Epithelial cell of esophagus (primary cell): ENCODE measurements at regions not wholly inside any gene's neighbourhood (a gene's known extent, or its start where the extent isn't known, plus 50 kb on each side); places are given as distances from the start of the nearest gene placed in this dataset.

Experiments
- DNase-seq: peaks from one replicate; pipeline ENCODE4 v3.0.0; 2010; ENCODE audit warnings: low read depth
- H3K4me3 ChIP-seq: 2 replicates; pipeline ENCODE4 v1.5.1; 2011; ENCODE audit warnings: mild to moderate bottlenecking, low read length, control low read depth
- TF ChIP-seq, protein P1 (sequence below): IDR thresholded peaks from 2 replicates; pipeline ENCODE4 v1.5.1; 2011; ENCODE audit warnings: low read depth, mild to moderate bottlenecking, low read length, control low read depth, inconsistent platforms; ENCODE audit not compliant: insufficient read depth; ENCODE audit errors: missing control alignments

DNA sequence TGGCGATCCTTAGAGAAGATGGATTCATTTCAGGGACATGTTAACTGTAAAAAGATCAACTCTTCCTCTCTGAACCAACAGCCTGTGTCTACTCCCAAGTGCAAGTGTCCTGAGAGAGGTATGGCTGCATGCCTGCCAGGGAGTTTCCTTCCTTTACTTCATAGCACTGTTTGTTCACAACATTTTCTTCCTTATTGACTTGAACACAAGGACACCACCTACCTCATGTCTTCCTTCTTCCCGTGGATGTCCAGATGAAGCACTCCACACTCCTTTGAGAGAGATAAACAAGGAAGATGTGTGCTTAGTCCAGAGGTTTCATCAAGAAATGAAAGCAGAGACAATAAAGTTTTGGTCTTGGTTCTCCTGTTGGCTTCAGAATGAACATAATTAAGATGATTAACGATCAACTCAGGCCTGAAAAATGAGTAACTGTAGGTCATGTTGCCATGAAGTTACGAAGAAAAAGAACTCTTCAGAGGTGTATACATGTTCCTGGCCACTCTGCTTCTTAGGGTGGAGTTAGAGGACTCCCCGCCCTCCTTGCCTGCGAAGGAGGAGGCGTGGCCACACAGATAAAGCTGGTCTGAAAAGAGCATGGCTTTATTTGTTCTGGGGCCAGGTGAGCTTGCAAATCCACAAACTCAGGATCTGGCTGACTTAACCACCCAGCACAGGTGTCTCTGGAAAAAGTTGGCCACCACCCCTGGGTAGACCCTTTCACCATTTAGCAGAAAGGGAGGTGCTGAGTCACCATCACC, 155.0 kb upstream of the KCTD1 start:
- TF ChIP-seq, protein P1, sequence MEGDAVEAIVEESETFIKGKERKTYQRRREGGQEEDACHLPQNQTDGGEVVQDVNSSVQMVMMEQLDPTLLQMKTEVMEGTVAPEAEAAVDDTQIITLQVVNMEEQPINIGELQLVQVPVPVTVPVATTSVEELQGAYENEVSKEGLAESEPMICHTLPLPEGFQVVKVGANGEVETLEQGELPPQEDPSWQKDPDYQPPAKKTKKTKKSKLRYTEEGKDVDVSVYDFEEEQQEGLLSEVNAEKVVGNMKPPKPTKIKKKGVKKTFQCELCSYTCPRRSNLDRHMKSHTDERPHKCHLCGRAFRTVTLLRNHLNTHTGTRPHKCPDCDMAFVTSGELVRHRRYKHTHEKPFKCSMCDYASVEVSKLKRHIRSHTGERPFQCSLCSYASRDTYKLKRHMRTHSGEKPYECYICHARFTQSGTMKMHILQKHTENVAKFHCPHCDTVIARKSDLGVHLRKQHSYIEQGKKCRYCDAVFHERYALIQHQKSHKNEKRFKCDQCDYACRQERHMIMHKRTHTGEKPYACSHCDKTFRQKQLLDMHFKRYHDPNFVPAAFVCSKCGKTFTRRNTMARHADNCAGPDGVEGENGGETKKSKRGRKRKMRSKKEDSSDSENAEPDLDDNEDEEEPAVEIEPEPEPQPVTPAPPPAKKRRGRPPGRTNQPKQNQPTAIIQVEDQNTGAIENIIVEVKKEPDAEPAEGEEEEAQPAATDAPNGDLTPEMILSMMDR: no peak
- peak; percentile 13 for DNase-seq
- H3K4me3 ChIP-seq: no peak overlapping the region

DNA sequence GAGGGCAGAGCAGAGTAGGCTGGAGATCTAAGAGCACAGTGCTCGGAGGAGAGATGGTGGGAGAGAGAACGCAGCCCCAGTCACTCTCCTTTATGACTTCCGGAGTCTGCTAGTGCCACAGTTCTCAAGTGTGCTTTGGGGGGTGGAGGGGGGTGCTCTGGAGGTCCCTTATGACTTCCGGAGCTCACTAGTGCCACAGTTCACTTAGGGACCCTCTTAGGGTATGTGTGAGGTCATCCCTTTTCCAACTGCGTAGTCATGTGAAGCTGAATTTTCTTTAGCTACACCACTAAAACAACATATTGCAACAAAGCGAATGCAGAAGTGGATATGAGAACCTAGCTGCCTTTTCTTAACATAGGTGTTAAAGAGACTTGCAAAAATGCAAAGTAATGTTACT, 153.7 kb upstream of the KCTD1 start:
- no peak for DNase-seq

DNA sequence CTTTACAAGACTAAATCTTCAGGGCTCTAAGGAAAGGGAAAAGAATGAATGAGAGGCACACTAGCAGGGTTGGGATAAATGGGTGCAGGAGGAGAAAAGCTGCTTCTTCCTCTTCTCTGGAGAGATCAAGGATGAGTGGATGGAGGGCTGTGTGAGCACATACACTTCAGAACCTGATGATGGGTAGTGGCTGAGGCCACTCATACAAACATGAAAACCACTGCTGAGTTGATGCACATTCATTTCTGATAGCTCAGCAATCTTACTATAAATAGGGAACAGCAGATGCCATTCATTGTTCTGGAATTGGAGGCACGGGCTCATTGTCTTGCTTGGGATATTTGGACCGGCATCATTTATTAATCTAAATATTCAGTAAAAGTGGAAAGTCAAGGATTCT, 152.4 kb upstream of the KCTD1 start:
- TF ChIP-seq, protein P1: no peak
- no peak overlapping the region for H3K4me3 ChIP-seq
- no peak for DNase-seq

More for the DNA sequence above, 153.7 kb upstream of the KCTD1 start:
- H3K4me3 ChIP-seq: no peak overlapping the region
- TF ChIP-seq, protein P1: no peak

DNA sequence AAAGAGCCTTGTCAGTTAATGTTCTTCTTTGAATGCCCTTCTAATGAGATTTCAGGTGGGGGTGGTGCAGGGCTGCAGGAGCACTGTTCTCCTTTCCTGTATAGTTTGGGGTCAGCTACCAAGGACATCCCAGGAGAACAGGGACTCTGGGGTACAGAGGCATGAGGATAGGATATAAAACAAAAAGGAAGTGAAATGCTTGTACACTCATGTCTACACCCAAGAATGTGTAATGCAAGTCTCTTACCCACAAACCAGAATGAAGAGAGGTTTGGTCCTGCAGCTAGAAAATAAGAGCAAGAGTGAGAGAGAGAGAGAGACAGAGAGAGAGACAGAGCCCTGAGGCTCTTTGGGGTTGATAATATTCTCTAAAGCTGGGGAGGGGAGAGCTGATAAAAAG, 151.8 kb upstream of the KCTD1 start:
- H3K4me3 ChIP-seq: no peak overlapping the region
- no peak for DNase-seq
- TF ChIP-seq, protein P1: no peak

DNA sequence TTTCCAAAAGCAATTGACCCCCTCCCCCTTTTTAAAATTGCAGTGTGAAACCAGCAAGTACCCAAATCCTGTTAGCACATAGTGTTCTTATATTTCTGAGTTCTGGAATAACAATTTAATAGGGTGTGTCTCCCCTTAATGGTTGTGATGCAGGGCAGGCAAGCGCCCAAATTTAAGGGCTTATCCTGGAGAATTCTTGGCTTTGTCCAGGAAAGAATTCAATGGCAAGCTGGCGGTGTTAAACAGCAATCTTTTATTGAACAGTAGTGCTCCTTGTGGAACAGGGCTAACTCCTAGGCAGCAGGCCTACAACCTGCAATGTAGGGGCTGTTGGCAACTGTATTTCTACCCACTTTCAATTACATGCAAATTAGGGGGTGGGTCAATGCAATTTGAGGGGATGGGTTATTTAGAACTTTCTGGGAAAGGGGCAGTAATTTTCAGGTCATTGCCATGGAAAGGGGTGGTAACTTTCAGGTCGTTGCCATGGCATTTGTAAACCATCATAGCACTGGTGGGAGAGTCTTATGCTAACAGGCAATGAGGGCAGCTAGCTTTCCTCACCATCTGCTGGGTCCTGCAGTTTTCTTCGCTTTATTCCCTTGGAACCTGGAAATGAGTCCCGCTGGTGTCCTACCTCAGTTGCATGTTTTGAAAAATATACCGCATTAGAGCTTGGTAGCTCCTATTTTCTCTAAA, 149.0 kb upstream of the KCTD1 start:
- TF ChIP-seq, protein P1: no peak
- no peak overlapping the region for H3K4me3 ChIP-seq
- no peak for DNase-seq

- no peak overlapping the region for H3K4me3 ChIP-seq
- TF ChIP-seq, protein P1: no peak
- DNase-seq: no peak
Measured at GRCh38 chr18:26696786-26697185, 148.4 kb upstream of the KCTD1 start.
